Hypothalamus (tissue), 51 donors: ENCODE measurements at regions not wholly inside any gene's neighbourhood (a gene's known extent, or its start where the extent isn't known, plus 50 kb on each side); places are given as distances from the start of the nearest gene placed in this dataset.
A peak's percentile ranks its signal among the peaks of the same experiment; 100 is the strongest.

Experiments used
- DNase-seq, 51 donors: peaks; one replicate each; lab custom pipeline; 2025; lab: John Stamatoyannopoulos, UW

- no peak for DNase-seq
Measured at GRCh38 chr10:16341637-16342036, 95.2 kb upstream of the PTER start.

GRCh38 chr10:16348891-16349290 is 87.9 kb upstream of the PTER start:
- DNase-seq, result no peak

GRCh38 chr10:16352146-16352545 is 84.7 kb upstream of the PTER start:
- DNase-seq, result no peak

- DNase-seq, result no peak
Measured at GRCh38 chr10:16360001-16360400, 76.8 kb upstream of the PTER start.

GRCh38 chr10:16360425-16360824 is 76.4 kb upstream of the PTER start:
- no peak for DNase-seq

- DNase-seq, result no peak
Measured at GRCh38 chr10:16361086-16361485, 75.7 kb upstream of the PTER start.

GRCh38 chr10:16363741-16364140 is 73.1 kb upstream of the PTER start:
- no peak for DNase-seq

- no peak for DNase-seq
Measured at GRCh38 chr10:16367621-16368292, 69.1 kb upstream of the PTER start.

- no peak for DNase-seq
Measured at GRCh38 chr10:16381083-16381482, 55.7 kb upstream of the PTER start.

- peak in 6 of 51 donors; percentile 0 to 39 (median 4) for DNase-seq
Measured at GRCh38 chr10:16384021-16384420, 52.8 kb upstream of the PTER start.

GRCh38 chr10:16386855-16387254 is 50.0 kb upstream of the PTER start:
- no peak for DNase-seq
